Endodermal cell (in vitro differentiated cells): ENCODE measurements at regions not wholly inside any gene's neighbourhood (a gene's known extent, or its start where the extent isn't known, plus 50 kb on each side); places are given as distances from the start of the nearest gene placed in this dataset.

Experiments used
- DNase-seq: peaks from one replicate; pipeline ENCODE4 v3.0.0-alpha.2; 2017
- H3K27ac ChIP-seq: 2 replicates; pipeline ENCODE4 v1.5.1; 2013; ENCODE audit warnings: mild to moderate bottlenecking, low read depth, low read length, moderate library complexity
- H3K27me3 ChIP-seq: 2 replicates; pipeline ENCODE4 v1.6.1; 2013; ENCODE audit warnings: mild to moderate bottlenecking, low read length, moderate library complexity; ENCODE audit not compliant: insufficient read depth, control insufficient read depth, poor library complexity, severe bottlenecking
- H3K36me3 ChIP-seq: 2 replicates; pipeline ENCODE4 v1.7.0; 2013; ENCODE audit warnings: mild to moderate bottlenecking, low read length, moderate library complexity; ENCODE audit not compliant: control insufficient read depth, insufficient read depth
- H3K4me1 ChIP-seq: one replicate; pipeline ENCODE4 v1.7.0; 2013; ENCODE audit warnings: low read length; ENCODE audit not compliant: control insufficient read depth, insufficient read depth
- H3K4me3 ChIP-seq: 2 replicates; pipeline ENCODE4 v1.5.1; 2013; ENCODE audit warnings: mild to moderate bottlenecking, low read length, moderate library complexity
- H3K9ac ChIP-seq: 2 replicates; pipeline ENCODE4 v1.6.1; 2013; ENCODE audit warnings: mild to moderate bottlenecking, low read length, moderate library complexity; ENCODE audit not compliant: poor library complexity, severe bottlenecking; ENCODE audit errors: extremely low read depth
- H3K9me3 ChIP-seq: 2 replicates; pipeline ENCODE4 v1.6.1; 2013; ENCODE audit warnings: mild to moderate bottlenecking, low read length, moderate library complexity; ENCODE audit not compliant: control insufficient read depth
- H3K27ac Mint-ChIP-seq: 2 replicates; pipeline ENCODE4 v1.8.0; 2020; ENCODE audit warnings: mixed read lengths
- H3K27me3 Mint-ChIP-seq: 2 replicates; pipeline ENCODE4 v1.8.0; 2021; ENCODE audit warnings: mild to moderate bottlenecking, mixed read lengths; ENCODE audit not compliant: insufficient read depth
- H3K36me3 Mint-ChIP-seq: 2 replicates; pipeline ENCODE4 v1.8.0; 2020; ENCODE audit warnings: low read depth, mixed read lengths
- H3K4me1 Mint-ChIP-seq: 2 replicates; pipeline ENCODE4 v1.8.0; 2020; ENCODE audit warnings: mixed read lengths
- H3K4me3 Mint-ChIP-seq: 2 replicates; pipeline ENCODE4 v1.8.0; 2020; ENCODE audit warnings: mild to moderate bottlenecking, moderate library complexity, mixed read lengths
- H3K9me3 Mint-ChIP-seq: 2 replicates; pipeline ENCODE4 v1.8.0; 2020; ENCODE audit warnings: mild to moderate bottlenecking, mixed read lengths
- WGBS, 2 experiments: methylation state at CpG; one replicate each; pipeline versions ENCODE4 v1.1.5 to v1.1.7; 2013; ENCODE audit warnings: missing lambda C conversion rate in 2 of 2, mixed read lengths in 1 of 2; ENCODE audit not compliant: insufficient coverage in 1 of 2, insufficient read length in 1 of 2; 5-methylcytosine and 5-hydroxymethylcytosine counted together
- TF ChIP-seq, protein P1 (sequence below): fragments of 200-600 bp; sonication (generic); conservative IDR thresholded peaks from 2 replicates; pipeline ENCODE4 v1.5.0; 2021; ENCODE audit warnings: antibody characterized with exemption, mild to moderate bottlenecking

DNA sequence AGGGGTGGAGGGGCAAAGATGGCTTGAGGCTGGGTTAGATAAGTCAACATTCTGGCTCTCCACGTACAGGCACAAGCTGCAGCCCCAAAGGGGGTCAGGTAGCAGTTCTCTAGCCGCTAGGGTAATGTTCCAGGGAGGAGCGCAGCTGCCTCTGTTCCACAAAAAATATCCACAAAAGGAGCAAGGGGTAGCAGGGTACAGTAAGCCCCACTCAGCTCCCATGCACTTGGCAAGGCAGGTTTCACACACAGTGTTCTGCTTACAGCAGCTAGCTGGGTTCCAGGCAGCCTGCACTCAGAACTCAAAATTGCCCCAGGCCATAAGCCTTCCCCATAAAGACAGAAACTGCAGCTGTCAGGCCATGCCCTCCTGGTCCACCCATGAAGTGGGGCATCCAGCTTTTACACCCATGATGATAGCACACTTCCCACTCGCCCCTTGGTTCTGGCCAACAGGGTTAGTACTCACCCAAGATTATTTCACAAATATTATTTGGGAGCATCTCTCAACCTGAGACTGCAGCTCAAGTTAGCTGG, 130.0 kb downstream of the CYSLTR2 start:
- Mint-ChIP-seq H3K27me3 (peaks cover 2% of the 10 kb centered on the region), H3K4me1 (no peaks in the 10 kb centered on the region), H3K36me3 (no peaks in the 10 kb centered on the region), H3K9me3 (peaks cover 25% of the 10 kb centered on the region), H3K27ac (no peak overlapping the region), H3K4me3 (no peak overlapping the region)
- TF ChIP-seq, protein P1, sequence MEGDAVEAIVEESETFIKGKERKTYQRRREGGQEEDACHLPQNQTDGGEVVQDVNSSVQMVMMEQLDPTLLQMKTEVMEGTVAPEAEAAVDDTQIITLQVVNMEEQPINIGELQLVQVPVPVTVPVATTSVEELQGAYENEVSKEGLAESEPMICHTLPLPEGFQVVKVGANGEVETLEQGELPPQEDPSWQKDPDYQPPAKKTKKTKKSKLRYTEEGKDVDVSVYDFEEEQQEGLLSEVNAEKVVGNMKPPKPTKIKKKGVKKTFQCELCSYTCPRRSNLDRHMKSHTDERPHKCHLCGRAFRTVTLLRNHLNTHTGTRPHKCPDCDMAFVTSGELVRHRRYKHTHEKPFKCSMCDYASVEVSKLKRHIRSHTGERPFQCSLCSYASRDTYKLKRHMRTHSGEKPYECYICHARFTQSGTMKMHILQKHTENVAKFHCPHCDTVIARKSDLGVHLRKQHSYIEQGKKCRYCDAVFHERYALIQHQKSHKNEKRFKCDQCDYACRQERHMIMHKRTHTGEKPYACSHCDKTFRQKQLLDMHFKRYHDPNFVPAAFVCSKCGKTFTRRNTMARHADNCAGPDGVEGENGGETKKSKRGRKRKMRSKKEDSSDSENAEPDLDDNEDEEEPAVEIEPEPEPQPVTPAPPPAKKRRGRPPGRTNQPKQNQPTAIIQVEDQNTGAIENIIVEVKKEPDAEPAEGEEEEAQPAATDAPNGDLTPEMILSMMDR: no peak
- 86 to 93% methylated on average over 1 to 4 of the region's 4 CpGs for WGBS, 2 experiments
- no peaks in the 10 kb centered on the region for H3K36me3 ChIP-seq
- no peak overlapping the region for H3K4me3 ChIP-seq
- no peak overlapping the region for H3K27ac ChIP-seq
- H3K9ac ChIP-seq: no peak overlapping the region
- no peaks in the 10 kb centered on the region for H3K27me3 ChIP-seq
- H3K4me1 ChIP-seq: no peaks in the 10 kb centered on the region
- H3K9me3 ChIP-seq: peaks cover 19% of the 10 kb centered on the region
- DNase-seq: no peak

DNA sequence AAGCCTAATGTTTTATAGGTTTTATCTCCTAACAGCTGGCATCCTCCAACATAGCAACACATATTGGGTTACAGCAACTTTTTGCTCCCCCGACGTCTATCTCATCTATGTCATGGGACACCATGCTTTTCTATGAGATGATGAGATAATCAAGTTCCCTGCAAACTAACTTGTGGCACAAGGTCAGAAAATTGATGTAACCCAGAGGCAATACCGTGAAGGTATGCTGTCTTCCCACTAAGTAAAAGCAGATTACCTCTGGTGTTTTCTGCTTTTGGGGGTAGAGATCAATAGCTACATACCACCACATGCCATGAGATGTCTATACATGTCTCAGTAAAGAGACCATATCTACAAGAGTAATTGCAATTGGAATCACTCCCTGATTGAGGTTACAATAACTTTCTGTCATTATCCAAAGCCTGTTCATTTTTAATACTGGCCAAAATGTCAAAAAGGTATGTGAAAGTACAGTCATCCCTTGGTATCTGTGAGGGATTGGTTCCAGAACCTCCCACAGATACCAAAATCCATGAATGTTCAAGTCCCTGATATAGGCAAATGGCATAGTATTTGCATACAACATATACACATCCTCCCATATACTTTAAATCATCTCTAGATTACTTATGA, 131.3 kb downstream of the CYSLTR2 start:
- no peak overlapping the region for H3K4me3 ChIP-seq
- no peaks in the 10 kb centered on the region for H3K36me3 ChIP-seq
- peaks cover 2% of the 10 kb centered on the region for H3K27me3 Mint-ChIP-seq
- peaks cover 20% of the 10 kb centered on the region for H3K9me3 Mint-ChIP-seq
- no peak overlapping the region for H3K9ac ChIP-seq
- WGBS, 2 experiments: 90 to 100% methylated on average over 2 to 3 of the region's 3 CpGs
- no peaks in the 10 kb centered on the region for H3K36me3 Mint-ChIP-seq
- peaks cover 10% of the 10 kb centered on the region for H3K9me3 ChIP-seq
- no peaks in the 10 kb centered on the region for H3K27me3 ChIP-seq
- H3K4me3 Mint-ChIP-seq: no peak overlapping the region
- no peak overlapping the region for H3K27ac ChIP-seq
- no peak for DNase-seq
- no peak overlapping the region for H3K27ac Mint-ChIP-seq
- TF ChIP-seq, protein P1: no peak
- H3K4me1 ChIP-seq: no peaks in the 10 kb centered on the region
- no peaks in the 10 kb centered on the region for H3K4me1 Mint-ChIP-seq

DNA sequence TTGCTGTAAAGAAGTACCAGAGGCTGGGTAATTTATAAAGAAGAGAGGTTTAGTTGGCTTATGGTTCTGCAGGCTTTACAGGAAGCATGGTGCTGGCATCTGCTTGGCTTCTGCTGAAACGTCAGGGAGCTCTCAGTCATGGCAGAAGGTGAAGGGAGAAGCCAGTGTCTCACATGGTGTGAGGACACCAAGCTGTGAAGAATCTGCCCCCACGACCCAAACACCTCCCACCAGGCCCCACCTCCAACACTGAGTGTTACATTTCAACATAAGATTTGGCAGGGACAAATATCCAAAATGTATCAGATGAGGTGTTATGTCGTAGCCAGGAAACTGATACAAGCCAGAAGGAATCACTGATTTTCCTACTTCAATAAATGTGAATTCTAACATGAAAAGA, 136.5 kb downstream of the CYSLTR2 start:
- H3K27ac ChIP-seq: no peak overlapping the region
- H3K4me3 ChIP-seq: no peak overlapping the region
- Mint-ChIP-seq H3K36me3 (no peaks in the 10 kb centered on the region), H3K27me3 (no peaks in the 10 kb centered on the region), H3K27ac (no peak overlapping the region), H3K4me1 (no peaks in the 10 kb centered on the region), H3K9me3 (no peaks in the 10 kb centered on the region), H3K4me3 (no peak overlapping the region)
- no peaks in the 10 kb centered on the region for H3K9me3 ChIP-seq
- DNase-seq: no peak
- no peaks in the 10 kb centered on the region for H3K27me3 ChIP-seq
- H3K4me1 ChIP-seq: no peaks in the 10 kb centered on the region
- no peaks in the 10 kb centered on the region for H3K36me3 ChIP-seq
- WGBS, 2 experiments: 80 to 100% methylated on average over 1 to 3 of the region's 3 CpGs
- TF ChIP-seq, protein P1: no peak
- no peak overlapping the region for H3K9ac ChIP-seq
